HepG2 (cell line): ENCODE measurements at regions not wholly inside any gene's neighbourhood (a gene's known extent, or its start where the extent isn't known, plus 50 kb on each side); places are given as distances from the start of the nearest gene placed in this dataset.

Source experiments
- ATAC-seq: fragments of 200-7000 bp; cut with Tn5 transposase; 3 replicates; pipeline ENCODE4 v1.9.1; 2020; ENCODE audit warnings: mild to moderate bottlenecking, moderate library complexity
- BruUV-seq: library from RNA; stranded (reverse); fragments of 400-500 nt; replicated peaks from 2 replicates; lab custom pipeline; 2021; lab: Mats Ljungman, UMichigan
- CTCF ChIA-PET: fragments of 300-600 bp; formaldehyde crosslinking; extraction: SDS; loops from one replicate; lab custom pipeline; 2021; ENCODE audit warnings: low total read pairs, inconsistent platforms, low intra/inter-chr PET ratio; lab: Yijun Ruan, JAX
- POLR2A ChIA-PET: fragments of 350-600 bp; sonication (Branson Sonifier 250); formaldehyde crosslinking; loops from one replicate; lab custom pipeline; 2020; ENCODE audit warnings: antibody characterized with exemption, inconsistent platforms; lab: Yijun Ruan, JAX
- DNase-seq: peaks from one replicate; pipeline ENCODE4 v3.0.0-alpha.2; 2015; ENCODE audit warnings: low spot score
- FAIRE-seq: peaks from 3 replicates; lab custom pipeline; 2011; peaks lifted over from hg19 to GRCh38; lab: Jason Lieb, UNC
- H2AFZ ChIP-seq: one replicate; pipeline ENCODE4 v1.6.1; 2011; ENCODE audit warnings: low read length, inconsistent platforms
- H3K27ac ChIP-seq: fragments of 300-600 bp; 3 replicates; pipeline ENCODE4 v1.8.0; 2011; ENCODE audit warnings: mixed run types, mild to moderate bottlenecking, mixed read lengths, low read length, inconsistent platforms; ENCODE audit not compliant: insufficient read depth; ENCODE audit errors: extremely low read length
- H3K27me3 ChIP-seq, 2 experiments: fragments of 200-600 bp in 1 of 2; 2 replicates in 1 of 2; 3 replicates in 1 of 2; pipeline versions ENCODE4 v1.6.0 to v1.8.0; 2011; ENCODE audit warnings: low read length in 2 of 2, mild to moderate bottlenecking in 2 of 2, moderate library complexity in 2 of 2, inconsistent platforms in 1 of 2; ENCODE audit not compliant: insufficient read depth in 2 of 2, control insufficient read depth in 1 of 2
- H3K36me3 ChIP-seq, 2 experiments: fragments of 200-600 bp in 1 of 2; replicated peaks in 1 of 2; 2 replicates in 1 of 2; 3 replicates in 1 of 2; pipeline versions ENCODE4 v1.5.1 to v1.8.0; 2011; ENCODE audit warnings: low read length in 2 of 2, inconsistent platforms in 1 of 2; ENCODE audit not compliant: insufficient read depth in 2 of 2, control insufficient read depth in 1 of 2
- H3K4me1 ChIP-seq: 2 replicates; pipeline ENCODE4 v1.5.1; 2012; ENCODE audit warnings: low read length, inconsistent platforms; ENCODE audit not compliant: insufficient read depth
- H3K4me2 ChIP-seq: 2 replicates; pipeline ENCODE4 v1.6.0; 2011; ENCODE audit warnings: low read depth, low read length, inconsistent platforms
- H3K4me3 ChIP-seq, 3 experiments: fragments of 200-600 bp in 1 of 3; sonication (generic), shearing (Covaris generic) in 1 of 3; replicated peaks in 1 of 3; 2 replicates each; pipeline ENCODE4 v1.5.1; 2011 to 2016; ENCODE audit warnings: low read length in 3 of 3, inconsistent platforms in 2 of 3, low read depth in 2 of 3, mild to moderate bottlenecking in 2 of 3, control low read depth in 1 of 3, mixed read lengths in 1 of 3; ENCODE audit not compliant: insufficient read depth in 1 of 3
- H3K79me2 ChIP-seq: one replicate; pipeline ENCODE4 v1.6.1; 2011; ENCODE audit warnings: low read length, inconsistent platforms; ENCODE audit not compliant: insufficient read depth
- H3K9ac ChIP-seq: 2 replicates; pipeline ENCODE4 v1.6.0; 2011; ENCODE audit warnings: mild to moderate bottlenecking, low read depth, low read length, inconsistent platforms; ENCODE audit not compliant: insufficient read depth
- H3K9me3 ChIP-seq: 2 replicates; pipeline ENCODE4 v1.5.1; 2012; ENCODE audit warnings: mild to moderate bottlenecking, low read length
- H4K20me1 ChIP-seq: 2 replicates; pipeline ENCODE4 v1.6.0; 2011; ENCODE audit warnings: inconsistent platforms, mild to moderate bottlenecking, low read length, moderate library complexity; ENCODE audit not compliant: insufficient read depth
- MED8 ChIP-seq: sonication (generic); formaldehyde crosslinking; IDR thresholded peaks from 2 replicates; pipeline ENCODE4 v1.8.1; 2023; ENCODE audit warnings: mild to moderate bottlenecking, missing genetic modification reagents; ENCODE audit not compliant: insufficient replicate concordance
- SIN3B ChIP-seq: fragments of 150-350 bp; IDR thresholded peaks from 2 replicates; pipeline ENCODE4 v1.6.1; 2014; ENCODE audit warnings: low read length
- XBP1 ChIP-seq: sonication (generic); formaldehyde crosslinking; IDR thresholded peaks from 2 replicates; pipeline ENCODE4 v1.5.0; 2020; ENCODE audit warnings: missing genetic modification reagents
- ZNF383 ChIP-seq: sonication (generic); formaldehyde crosslinking; IDR thresholded peaks from 2 replicates; pipeline ENCODE4 v1.4.0; 2020; ENCODE audit warnings: missing genetic modification reagents, mild to moderate bottlenecking, borderline replicate concordance
- ZNF615 ChIP-seq: sonication (generic); formaldehyde crosslinking; IDR thresholded peaks from 2 replicates; pipeline ENCODE4 v1.5.0; 2020; ENCODE audit warnings: mild to moderate bottlenecking, missing genetic modification reagents, borderline replicate concordance
- ZNF724P ChIP-seq: sonication (generic); formaldehyde crosslinking; IDR thresholded peaks from 2 replicates; pipeline ENCODE4 v1.8.0; 2022; ENCODE audit warnings: missing genetic modification reagents, borderline replicate concordance
- WGBS: methylation state at CpG from one replicate; pipeline ENCODE4 v1.1.6; 2017; ENCODE audit warnings: low lambda C conversion rate; 5-methylcytosine and 5-hydroxymethylcytosine counted together
- in situ Hi-C: cut with HindIII; loops from 2 replicates; pipeline ENCODE4 v1.10.0; 2017; ENCODE audit warnings: low pct_unique_long_range_greater_than_20kb; ENCODE audit not compliant: extremely low pct_ligation_motif_present
- intact Hi-C: fragments of 100-400 bp; cut with micrococcal nuclease; formaldehyde crosslinking; loops from one replicate; pipeline ENCODE4 v1.10.0; 2022; ENCODE audit not compliant: unreplicated experiment
- TF ChIP-seq, protein P1 (sequence below), 2 experiments: fragments of 450-650 bp in 1 of 2; sonication (generic) in 1 of 2; formaldehyde crosslinking in 1 of 2; IDR thresholded peaks; 2 replicates each; pipeline versions ENCODE4 v1.6.1 to v1.8.0; 2016 to 2022; ENCODE audit warnings: antibody characterized with exemption in 1 of 2, mild to moderate bottlenecking in 1 of 2, missing genetic modification reagents in 1 of 2
- TF ChIP-seq, protein P2 (sequence below): sonication (generic); formaldehyde crosslinking; IDR thresholded peaks from 2 replicates; pipeline ENCODE4 v1.5.0; 2020; ENCODE audit warnings: mild to moderate bottlenecking, missing genetic modification reagents, borderline replicate concordance

DNA sequence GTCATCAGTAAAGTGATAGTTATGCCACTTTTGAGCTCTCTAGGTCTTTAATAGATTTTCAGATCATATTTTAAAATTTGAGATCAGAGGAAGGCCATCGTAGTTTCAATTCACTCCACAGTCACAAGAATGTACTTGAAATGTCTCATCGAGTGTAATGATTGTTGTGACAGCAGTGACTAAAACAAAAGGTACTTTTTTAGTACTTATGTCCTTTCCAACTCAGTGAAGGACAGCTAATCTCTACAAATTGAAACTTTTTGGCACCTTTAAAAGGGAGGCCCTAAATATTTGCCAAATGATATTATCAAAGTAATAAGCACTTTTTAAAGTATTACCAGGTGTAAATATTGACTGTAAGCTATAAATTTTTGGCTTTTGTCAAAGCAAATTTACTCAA, 702.9 kb upstream of the GRM3 start:
- Histone ChIP-seq H4K20me1 (no peaks in the 10 kb centered on the region), H3K27me3 (no peaks in the 10 kb centered on the region), H3K9me3 (no peaks in the 10 kb centered on the region), H2AFZ (no peak overlapping the region), H3K27ac (no peak overlapping the region), H3K4me3 (no peak overlapping the region), H3K36me3 (no peaks in the 10 kb centered on the region), H3K4me1 (no peaks in the 10 kb centered on the region), H3K9ac (no peak overlapping the region), H3K79me2 (no peaks in the 10 kb centered on the region), H3K4me2 (no peak overlapping the region)
- BruUV-seq = no TSS peak
- ATAC-seq = no peak
- intact Hi-C loops (no loop called here), in situ Hi-C loops (no loop called here)
- 4% methylated on average over 2 of the region's 2 CpGs for WGBS
- POLR2A ChIA-PET = no interaction called here
- CTCF ChIA-PET = no interaction called here
- FAIRE-seq = no peak
- no peak for DNase-seq
- TF ChIP-seq SIN3B (no peak), MED8 (CRISPR knock-in tag) (no peak), ZNF724P (CRISPR knock-in tag) (no peak), ZNF383 (CRISPR knock-in tag) (no peak), XBP1 (CRISPR knock-in tag) (no peak), ZNF615 (CRISPR knock-in tag) (no peak)
- TF ChIP-seq, protein P1, sequence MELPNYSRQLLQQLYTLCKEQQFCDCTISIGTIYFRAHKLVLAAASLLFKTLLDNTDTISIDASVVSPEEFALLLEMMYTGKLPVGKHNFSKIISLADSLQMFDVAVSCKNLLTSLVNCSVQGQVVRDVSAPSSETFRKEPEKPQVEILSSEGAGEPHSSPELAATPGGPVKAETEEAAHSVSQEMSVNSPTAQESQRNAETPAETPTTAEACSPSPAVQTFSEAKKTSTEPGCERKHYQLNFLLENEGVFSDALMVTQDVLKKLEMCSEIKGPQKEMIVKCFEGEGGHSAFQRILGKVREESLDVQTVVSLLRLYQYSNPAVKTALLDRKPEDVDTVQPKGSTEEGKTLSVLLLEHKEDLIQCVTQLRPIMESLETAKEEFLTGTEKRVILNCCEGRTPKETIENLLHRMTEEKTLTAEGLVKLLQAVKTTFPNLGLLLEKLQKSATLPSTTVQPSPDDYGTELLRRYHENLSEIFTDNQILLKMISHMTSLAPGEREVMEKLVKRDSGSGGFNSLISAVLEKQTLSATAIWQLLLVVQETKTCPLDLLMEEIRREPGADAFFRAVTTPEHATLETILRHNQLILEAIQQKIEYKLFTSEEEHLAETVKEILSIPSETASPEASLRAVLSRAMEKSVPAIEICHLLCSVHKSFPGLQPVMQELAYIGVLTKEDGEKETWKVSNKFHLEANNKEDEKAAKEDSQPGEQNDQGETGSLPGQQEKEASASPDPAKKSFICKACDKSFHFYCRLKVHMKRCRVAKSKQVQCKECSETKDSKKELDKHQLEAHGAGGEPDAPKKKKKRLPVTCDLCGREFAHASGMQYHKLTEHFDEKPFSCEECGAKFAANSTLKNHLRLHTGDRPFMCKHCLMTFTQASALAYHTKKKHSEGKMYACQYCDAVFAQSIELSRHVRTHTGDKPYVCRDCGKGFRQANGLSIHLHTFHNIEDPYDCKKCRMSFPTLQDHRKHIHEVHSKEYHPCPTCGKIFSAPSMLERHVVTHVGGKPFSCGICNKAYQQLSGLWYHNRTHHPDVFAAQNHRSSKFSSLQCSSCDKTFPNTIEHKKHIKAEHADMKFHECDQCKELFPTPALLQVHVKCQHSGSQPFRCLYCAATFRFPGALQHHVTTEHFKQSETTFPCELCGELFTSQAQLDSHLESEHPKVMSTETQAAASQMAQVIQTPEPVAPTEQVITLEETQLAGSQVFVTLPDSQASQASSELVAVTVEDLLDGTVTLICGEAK (IDR thresholded peaks at IDR 0.05) = no peak
- TF ChIP-seq, protein P1 (CRISPR knock-in tag; IDR thresholded peaks at IDR 0.05) = no peak
- TF ChIP-seq, protein P2, sequence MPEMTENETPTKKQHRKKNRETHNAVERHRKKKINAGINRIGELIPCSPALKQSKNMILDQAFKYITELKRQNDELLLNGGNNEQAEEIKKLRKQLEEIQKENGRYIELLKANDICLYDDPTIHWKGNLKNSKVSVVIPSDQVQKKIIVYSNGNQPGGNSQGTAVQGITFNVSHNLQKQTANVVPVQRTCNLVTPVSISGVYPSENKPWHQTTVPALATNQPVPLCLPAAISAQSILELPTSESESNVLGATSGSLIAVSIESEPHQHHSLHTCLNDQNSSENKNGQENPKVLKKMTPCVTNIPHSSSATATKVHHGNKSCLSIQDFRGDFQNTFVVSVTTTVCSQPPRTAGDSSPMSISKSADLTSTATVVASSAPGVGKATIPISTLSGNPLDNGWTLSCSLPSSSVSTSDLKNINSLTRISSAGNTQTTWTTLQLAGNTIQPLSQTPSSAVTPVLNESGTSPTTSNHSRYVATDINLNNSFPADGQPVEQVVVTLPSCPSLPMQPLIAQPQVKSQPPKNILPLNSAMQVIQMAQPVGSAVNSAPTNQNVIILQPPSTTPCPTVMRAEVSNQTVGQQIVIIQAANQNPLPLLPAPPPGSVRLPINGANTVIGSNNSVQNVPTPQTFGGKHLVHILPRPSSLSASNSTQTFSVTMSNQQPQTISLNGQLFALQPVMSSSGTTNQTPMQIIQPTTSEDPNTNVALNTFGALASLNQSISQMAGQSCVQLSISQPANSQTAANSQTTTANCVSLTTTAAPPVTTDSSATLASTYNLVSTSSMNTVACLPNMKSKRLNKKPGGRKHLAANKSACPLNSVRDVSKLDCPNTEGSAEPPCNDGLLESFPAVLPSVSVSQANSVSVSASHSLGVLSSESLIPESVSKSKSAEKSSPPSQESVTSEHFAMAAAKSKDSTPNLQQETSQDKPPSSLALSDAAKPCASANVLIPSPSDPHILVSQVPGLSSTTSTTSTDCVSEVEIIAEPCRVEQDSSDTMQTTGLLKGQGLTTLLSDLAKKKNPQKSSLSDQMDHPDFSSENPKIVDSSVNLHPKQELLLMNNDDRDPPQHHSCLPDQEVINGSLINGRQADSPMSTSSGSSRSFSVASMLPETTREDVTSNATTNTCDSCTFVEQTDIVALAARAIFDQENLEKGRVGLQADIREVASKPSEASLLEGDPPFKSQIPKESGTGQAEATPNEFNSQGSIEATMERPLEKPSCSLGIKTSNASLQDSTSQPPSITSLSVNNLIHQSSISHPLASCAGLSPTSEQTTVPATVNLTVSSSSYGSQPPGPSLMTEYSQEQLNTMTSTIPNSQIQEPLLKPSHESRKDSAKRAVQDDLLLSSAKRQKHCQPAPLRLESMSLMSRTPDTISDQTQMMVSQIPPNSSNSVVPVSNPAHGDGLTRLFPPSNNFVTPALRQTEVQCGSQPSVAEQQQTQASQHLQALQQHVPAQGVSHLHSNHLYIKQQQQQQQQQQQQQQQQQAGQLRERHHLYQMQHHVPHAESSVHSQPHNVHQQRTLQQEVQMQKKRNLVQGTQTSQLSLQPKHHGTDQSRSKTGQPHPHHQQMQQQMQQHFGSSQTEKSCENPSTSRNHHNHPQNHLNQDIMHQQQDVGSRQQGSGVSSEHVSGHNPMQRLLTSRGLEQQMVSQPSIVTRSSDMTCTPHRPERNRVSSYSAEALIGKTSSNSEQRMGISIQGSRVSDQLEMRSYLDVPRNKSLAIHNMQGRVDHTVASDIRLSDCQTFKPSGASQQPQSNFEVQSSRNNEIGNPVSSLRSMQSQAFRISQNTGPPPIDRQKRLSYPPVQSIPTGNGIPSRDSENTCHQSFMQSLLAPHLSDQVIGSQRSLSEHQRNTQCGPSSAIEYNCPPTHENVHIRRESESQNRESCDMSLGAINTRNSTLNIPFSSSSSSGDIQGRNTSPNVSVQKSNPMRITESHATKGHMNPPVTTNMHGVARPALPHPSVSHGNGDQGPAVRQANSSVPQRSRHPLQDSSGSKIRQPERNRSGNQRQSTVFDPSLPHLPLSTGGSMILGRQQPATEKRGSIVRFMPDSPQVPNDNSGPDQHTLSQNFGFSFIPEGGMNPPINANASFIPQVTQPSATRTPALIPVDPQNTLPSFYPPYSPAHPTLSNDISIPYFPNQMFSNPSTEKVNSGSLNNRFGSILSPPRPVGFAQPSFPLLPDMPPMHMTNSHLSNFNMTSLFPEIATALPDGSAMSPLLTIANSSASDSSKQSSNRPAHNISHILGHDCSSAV (CRISPR knock-in tag) = no peak
